Karpas-422 (cell line): ENCODE measurements at regions not wholly inside any gene's neighbourhood (a gene's known extent, or its start where the extent isn't known, plus 50 kb on each side); places are given as distances from the start of the nearest gene placed in this dataset.
A peak's percentile ranks its signal among the peaks of the same experiment; 100 is the strongest.

ENCODE experiments used
- DNase-seq: peaks from one replicate; pipeline ENCODE4 v3.0.0-alpha.2; 2015
- H2AFZ ChIP-seq: fragments of 200-600 bp; sonication (generic); 2 replicates; pipeline ENCODE4 v1.6.1; 2014; ENCODE audit warnings: antibody characterized with exemption, low read length, mixed read lengths
- H3K27ac ChIP-seq: fragments of 200-600 bp; sonication (generic); 2 replicates; pipeline ENCODE4 v1.5.1; 2014; ENCODE audit warnings: mild to moderate bottlenecking, low read length, moderate library complexity
- H3K27me3 ChIP-seq: fragments of 200-600 bp; sonication (generic); 2 replicates; pipeline ENCODE4 v1.6.1; 2014; ENCODE audit warnings: low read length, mixed read lengths
- H3K36me3 ChIP-seq: fragments of 200-600 bp; sonication (generic); 2 replicates; pipeline ENCODE4 v1.6.1; 2014; ENCODE audit warnings: low read length, mixed read lengths; ENCODE audit not compliant: insufficient read depth
- H3K4me1 ChIP-seq: fragments of 200-600 bp; sonication (generic); 2 replicates; pipeline ENCODE4 v1.6.1; 2014; ENCODE audit warnings: mild to moderate bottlenecking, low read length, mixed read lengths
- H3K4me2 ChIP-seq: fragments of 200-600 bp; sonication (generic); 2 replicates; pipeline ENCODE4 v1.6.1; 2014; ENCODE audit warnings: low read length, low read depth, mild to moderate bottlenecking; ENCODE audit not compliant: poor library complexity, severe bottlenecking
- H3K4me3 ChIP-seq: fragments of 200-600 bp; sonication (generic); 2 replicates; pipeline ENCODE4 v1.5.1; 2014; ENCODE audit warnings: mild to moderate bottlenecking, antibody characterized with exemption, low read length, mixed read lengths
- H3K79me2 ChIP-seq: fragments of 200-600 bp; sonication (generic); 2 replicates; pipeline ENCODE4 v1.6.1; 2014; ENCODE audit warnings: mild to moderate bottlenecking, low read length, mixed read lengths
- H3K9ac ChIP-seq: fragments of 200-600 bp; sonication (generic); 2 replicates; pipeline ENCODE4 v1.6.0; 2014; ENCODE audit warnings: low read length
- H3K9me2 ChIP-seq: fragments of 200-600 bp; sonication (generic), shearing (Covaris generic); replicated peaks from 2 replicates; pipeline ENCODE4 v1.6.0; 2014; ENCODE audit warnings: mild to moderate bottlenecking, low read length, moderate library complexity; ENCODE audit not compliant: insufficient read depth
- H3K9me3 ChIP-seq: fragments of 300-700, 200-600 bp; sonication (generic); 2 replicates; pipeline ENCODE4 v1.6.1; 2014; ENCODE audit warnings: low read length, mixed read lengths
- H4K20me1 ChIP-seq: fragments of 200-600 bp; sonication (generic); 2 replicates; pipeline ENCODE4 v1.6.1; 2014; ENCODE audit warnings: mild to moderate bottlenecking, antibody characterized with exemption, low read length, low read depth; ENCODE audit not compliant: insufficient read depth

- Histone ChIP-seq H2AFZ (no peak overlapping the region), H3K4me3 (no peak overlapping the region), H3K9me2 (no peaks in the 10 kb centered on the region), H3K4me1 (peaks cover 10% of the 10 kb centered on the region), H3K9me3 (no peaks in the 10 kb centered on the region), H3K36me3 (no peaks in the 10 kb centered on the region), H3K4me2 (no peak overlapping the region), H3K79me2 (no peaks in the 10 kb centered on the region), H3K27ac (no peak overlapping the region), H3K9ac (no peak overlapping the region), H4K20me1 (no peaks in the 10 kb centered on the region), H3K27me3 (no peaks in the 10 kb centered on the region)
- DNase-seq = no peak
Observed at GRCh38 chr9:23621188-23621587, 204.9 kb downstream of the ELAVL2 start.

GRCh38 chr9:23621924-23622323, 204.1 kb downstream of the ELAVL2 start:
- Histone ChIP-seq H3K4me2 (peak overlapping the region; percentile 13), H3K27me3 (no peaks in the 10 kb centered on the region), H4K20me1 (no peaks in the 10 kb centered on the region), H2AFZ (no peak overlapping the region), H3K36me3 (no peaks in the 10 kb centered on the region), H3K4me1 (peaks cover 10% of the 10 kb centered on the region), H3K79me2 (no peaks in the 10 kb centered on the region), H3K4me3 (no peak overlapping the region), H3K27ac (no peak overlapping the region), H3K9me3 (no peaks in the 10 kb centered on the region), H3K9me2 (no peaks in the 10 kb centered on the region), H3K9ac (no peak overlapping the region)
- DNase-seq = no peak

- H3K9me3 ChIP-seq = no peaks in the 10 kb centered on the region
- no peak overlapping the region for H2AFZ ChIP-seq
- H3K36me3 ChIP-seq = no peaks in the 10 kb centered on the region
- H3K4me3 ChIP-seq = no peak overlapping the region
- no peak overlapping the region for H3K9ac ChIP-seq
- no peaks in the 10 kb centered on the region for H3K27me3 ChIP-seq
- H3K27ac ChIP-seq = no peak overlapping the region
- no peaks in the 10 kb centered on the region for H4K20me1 ChIP-seq
- no peak overlapping the region for H3K4me2 ChIP-seq
- peaks cover 10% of the 10 kb centered on the region for H3K4me1 ChIP-seq
- H3K9me2 ChIP-seq = no peaks in the 10 kb centered on the region
- no peak for DNase-seq
- no peaks in the 10 kb centered on the region for H3K79me2 ChIP-seq
Observed at GRCh38 chr9:23622396-23622795, 203.6 kb downstream of the ELAVL2 start.

GRCh38 chr9:23630488-23630887, 195.6 kb downstream of the ELAVL2 start:
- no peaks in the 10 kb centered on the region for H3K36me3 ChIP-seq

GRCh38 chr9:23635276-23635675, 190.8 kb downstream of the ELAVL2 start:
- no peak overlapping the region for H3K4me2 ChIP-seq
- no peaks in the 10 kb centered on the region for H4K20me1 ChIP-seq
- no peak overlapping the region for H2AFZ ChIP-seq
- H3K36me3 ChIP-seq = no peaks in the 10 kb centered on the region
- H3K79me2 ChIP-seq = no peaks in the 10 kb centered on the region
- no peaks in the 10 kb centered on the region for H3K9me3 ChIP-seq
- no peaks in the 10 kb centered on the region for H3K27me3 ChIP-seq
- no peak for DNase-seq
- no peaks in the 10 kb centered on the region for H3K9me2 ChIP-seq
- H3K9ac ChIP-seq = no peak overlapping the region
- peaks cover 4% of the 10 kb centered on the region; the same call in 1 of the 2 replicates for H3K4me1 ChIP-seq
- no peak overlapping the region for H3K4me3 ChIP-seq
- no peak overlapping the region for H3K27ac ChIP-seq

More at GRCh38 chr9:23630488-23630887, 195.6 kb downstream of the ELAVL2 start:
- no peaks in the 10 kb centered on the region for H4K20me1 ChIP-seq
- no peak overlapping the region for H2AFZ ChIP-seq
- no peak for DNase-seq
- no peak overlapping the region for H3K27ac ChIP-seq
- H3K79me2 ChIP-seq = no peaks in the 10 kb centered on the region
- no peaks in the 10 kb centered on the region for H3K4me1 ChIP-seq
- no peaks in the 10 kb centered on the region for H3K9me2 ChIP-seq
- no peak overlapping the region for H3K4me3 ChIP-seq
- H3K9ac ChIP-seq = no peak overlapping the region
- H3K27me3 ChIP-seq = no peaks in the 10 kb centered on the region; the same call in 1 of the 2 replicates
- H3K4me2 ChIP-seq = no peak overlapping the region
- H3K9me3 ChIP-seq = no peaks in the 10 kb centered on the region

- Histone ChIP-seq H4K20me1 (no peaks in the 10 kb centered on the region), H3K4me1 (peaks cover 4% of the 10 kb centered on the region; the same call in 1 of the 2 replicates), H3K27ac (no peak overlapping the region), H3K4me3 (no peak overlapping the region), H3K9ac (no peak overlapping the region), H3K4me2 (no peak overlapping the region), H3K79me2 (no peaks in the 10 kb centered on the region), H3K9me2 (no peaks in the 10 kb centered on the region), H3K36me3 (no peaks in the 10 kb centered on the region), H3K27me3 (no peaks in the 10 kb centered on the region), H3K9me3 (no peaks in the 10 kb centered on the region), H2AFZ (no peak overlapping the region; the same call in 1 of the 2 replicates)
- no peak for DNase-seq
Observed at GRCh38 chr9:23636199-23636598, 189.8 kb downstream of the ELAVL2 start.

- H3K36me3 ChIP-seq = no peaks in the 10 kb centered on the region
- H2AFZ ChIP-seq = no peak overlapping the region
- H4K20me1 ChIP-seq = no peaks in the 10 kb centered on the region
- H3K27me3 ChIP-seq = no peaks in the 10 kb centered on the region
- H3K4me2 ChIP-seq = no peak overlapping the region
- no peaks in the 10 kb centered on the region for H3K9me3 ChIP-seq
- no peak overlapping the region for H3K9ac ChIP-seq
- peaks cover 4% of the 10 kb centered on the region; the same call in 1 of the 2 replicates for H3K4me1 ChIP-seq
- no peak overlapping the region for H3K27ac ChIP-seq
- H3K79me2 ChIP-seq = no peaks in the 10 kb centered on the region
- no peak overlapping the region for H3K4me3 ChIP-seq
- no peaks in the 10 kb centered on the region for H3K9me2 ChIP-seq
- DNase-seq = no peak
Observed at GRCh38 chr9:23638011-23638410, 188.0 kb downstream of the ELAVL2 start.

- no peak for DNase-seq
- Histone ChIP-seq H3K4me1 (peaks cover 4% of the 10 kb centered on the region; the same call in 1 of the 2 replicates), H2AFZ (no peak overlapping the region), H3K27me3 (no peaks in the 10 kb centered on the region), H3K9me3 (no peaks in the 10 kb centered on the region), H4K20me1 (no peaks in the 10 kb centered on the region), H3K9ac (no peak overlapping the region), H3K27ac (no peak overlapping the region), H3K4me3 (no peak overlapping the region), H3K79me2 (no peaks in the 10 kb centered on the region), H3K4me2 (no peak overlapping the region), H3K9me2 (no peaks in the 10 kb centered on the region), H3K36me3 (no peaks in the 10 kb centered on the region)
Observed at GRCh38 chr9:23638837-23639426, 187.1 kb downstream of the ELAVL2 start.
